ENCODE measurements at regions not wholly inside any gene's neighbourhood (a gene's known extent, or its start where the extent isn't known, plus 50 kb on each side); places are given as distances from the start of the nearest gene placed in this dataset.
"Not testable (repeated sequence)": the region's sequence is repeated elsewhere in the genome, so short reads cannot be mapped to it uniquely, and the experiment has no call there.

- DNase-seq (ENCODE audit: low read depth); in situ Hi-C loops (cut with HindIII; ENCODE audit: low pct_unique_long_range_greater_than_20kb, low sequenced_read_pairs): not testable (repeated sequence)
These were observed 104.5 kb downstream of the ZNF33B start for GRCh38 chr10:42533866-42534265.

GRCh38 chr10:42532996-42533395 lies 105.4 kb downstream of the ZNF33B start:
- DNase-seq (ENCODE audit: low read depth): no peak
- in situ Hi-C loops (cut with HindIII; ENCODE audit: low pct_unique_long_range_greater_than_20kb, low sequenced_read_pairs): no loop called here

- DNase-seq (ENCODE audit: low read depth): no peak
- in situ Hi-C loops (cut with HindIII; ENCODE audit: low pct_unique_long_range_greater_than_20kb, low sequenced_read_pairs): no loop called here
These were observed 115.3 kb downstream of the ZNF33B start for GRCh38 chr10:42523098-42523497.

GRCh38 chr10:42519761-42520460 lies 118.5 kb downstream of the ZNF33B start:
- in situ Hi-C loops (cut with HindIII; ENCODE audit: low pct_unique_long_range_greater_than_20kb, low sequenced_read_pairs): no loop called here
- DNase-seq (ENCODE audit: low read depth): peak; percentile 31

- no peak for DNase-seq (ENCODE audit: low read depth)
- in situ Hi-C loops (cut with HindIII; ENCODE audit: low pct_unique_long_range_greater_than_20kb, low sequenced_read_pairs): no loop called here
These were observed 119.3 kb downstream of the ZNF33B start for GRCh38 chr10:42519079-42519478.

- DNase-seq (ENCODE audit: low read depth): no peak
- in situ Hi-C loops (cut with HindIII; ENCODE audit: low pct_unique_long_range_greater_than_20kb, low sequenced_read_pairs): no loop called here
These were observed 124.4 kb downstream of the ZNF33B start for GRCh38 chr10:42513921-42514320.

DNA sequence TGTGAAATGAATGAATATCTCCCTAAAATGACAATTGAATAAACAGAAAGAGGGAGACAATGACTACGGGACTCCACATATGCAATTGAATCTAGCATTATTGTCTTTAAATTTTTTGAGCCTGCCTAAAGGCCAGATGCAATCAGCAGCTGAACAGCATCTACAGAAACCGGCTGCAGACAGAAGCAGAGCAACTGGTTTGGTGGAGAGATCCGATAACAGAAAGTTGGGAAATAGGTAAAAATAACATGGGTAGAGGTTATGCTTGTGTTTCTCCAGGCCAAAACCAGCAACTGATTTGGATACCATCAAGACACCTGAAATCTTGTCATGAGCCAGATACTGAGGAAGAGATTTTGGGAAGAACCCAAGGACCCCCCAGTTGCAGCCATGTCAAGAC lies 146.6 kb downstream of the ZNF33B start:
- in situ Hi-C loops (cut with HindIII; ENCODE audit: low pct_unique_long_range_greater_than_20kb, low sequenced_read_pairs): no loop called here
- no peak for DNase-seq (ENCODE audit: low read depth)

DNA sequence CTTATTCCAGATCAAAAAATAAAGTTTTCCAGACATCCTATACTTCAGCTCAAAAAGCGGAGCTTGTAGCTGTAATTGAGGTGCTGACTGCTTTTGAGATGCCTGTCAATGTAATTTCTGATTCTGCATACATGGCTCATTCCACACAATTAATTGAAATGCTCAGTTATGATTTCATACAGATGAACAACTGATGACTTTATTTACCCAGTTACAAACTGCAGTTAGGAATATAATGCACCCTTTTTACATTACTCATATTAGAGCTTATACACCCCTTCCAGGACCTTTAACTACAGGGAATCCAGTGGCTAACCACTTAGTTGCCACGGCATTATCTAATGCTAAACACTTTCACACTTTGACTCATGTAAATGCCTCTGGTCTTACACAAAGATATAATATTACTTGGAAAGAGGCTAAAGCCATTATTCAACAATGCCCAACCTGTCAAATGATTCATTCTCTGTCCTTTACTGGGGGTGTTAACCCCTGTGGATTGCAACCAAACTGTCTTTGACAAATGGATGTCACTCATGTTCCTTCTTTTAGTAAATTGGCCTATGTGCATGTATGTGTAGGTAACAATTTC lies 147.3 kb downstream of the ZNF33B start:
- in situ Hi-C loops (cut with HindIII; ENCODE audit: low pct_unique_long_range_greater_than_20kb, low sequenced_read_pairs): no loop called here
- peak; percentile 21 for DNase-seq (ENCODE audit: low read depth)

- in situ Hi-C loops (cut with HindIII; ENCODE audit: low pct_unique_long_range_greater_than_20kb, low sequenced_read_pairs): no loop called here
- no peak for DNase-seq (ENCODE audit: low read depth)
These were observed 148.0 kb downstream of the ZNF33B start for GRCh38 chr10:42490368-42490767.

DNA sequence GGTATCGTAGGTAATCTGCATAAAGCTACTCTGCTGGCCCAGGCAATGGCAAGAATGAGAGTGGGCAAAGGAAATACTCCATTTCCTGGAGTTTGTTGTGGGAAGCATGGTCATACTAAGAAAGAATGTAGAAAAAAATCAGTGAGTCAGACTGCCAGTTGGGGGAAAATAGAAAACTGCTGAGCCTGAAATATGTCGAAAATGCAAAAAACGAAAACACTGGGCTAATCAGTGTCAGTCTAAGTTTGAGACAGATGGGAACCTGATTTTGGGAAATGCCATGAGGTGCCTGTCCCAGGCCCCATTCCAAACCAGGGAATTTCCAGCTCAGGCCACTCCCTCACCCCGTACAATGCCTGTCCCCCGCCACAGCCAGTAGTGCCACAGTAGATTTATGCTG lies 150.0 kb downstream of the ZNF33B start:
- DNase-seq (ENCODE audit: low read depth): no peak
- in situ Hi-C loops (cut with HindIII; ENCODE audit: low pct_unique_long_range_greater_than_20kb, low sequenced_read_pairs): no loop called here

DNA sequence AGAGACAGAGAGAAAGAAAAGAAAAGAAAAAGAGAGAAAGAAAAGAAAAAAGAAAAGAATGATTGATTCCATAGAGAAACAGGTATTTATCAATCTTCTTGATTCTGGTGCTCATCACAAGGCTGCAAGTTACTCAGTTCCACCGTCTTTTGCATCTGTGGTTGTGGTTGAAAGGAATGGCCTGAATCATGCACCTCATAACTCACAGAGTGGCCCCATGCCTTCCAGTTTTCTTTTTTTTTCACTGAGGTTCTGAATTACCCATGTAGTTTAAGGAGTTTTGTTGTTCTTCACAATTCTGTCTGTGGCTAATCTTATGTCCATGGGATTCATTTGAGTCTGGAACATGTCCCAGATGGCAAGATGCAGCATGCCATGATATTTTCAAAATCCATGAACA lies 156.0 kb downstream of the ZNF33B start:
- in situ Hi-C loops (cut with HindIII; ENCODE audit: low pct_unique_long_range_greater_than_20kb, low sequenced_read_pairs): no loop called here
- DNase-seq (ENCODE audit: low read depth): no peak

DNA sequence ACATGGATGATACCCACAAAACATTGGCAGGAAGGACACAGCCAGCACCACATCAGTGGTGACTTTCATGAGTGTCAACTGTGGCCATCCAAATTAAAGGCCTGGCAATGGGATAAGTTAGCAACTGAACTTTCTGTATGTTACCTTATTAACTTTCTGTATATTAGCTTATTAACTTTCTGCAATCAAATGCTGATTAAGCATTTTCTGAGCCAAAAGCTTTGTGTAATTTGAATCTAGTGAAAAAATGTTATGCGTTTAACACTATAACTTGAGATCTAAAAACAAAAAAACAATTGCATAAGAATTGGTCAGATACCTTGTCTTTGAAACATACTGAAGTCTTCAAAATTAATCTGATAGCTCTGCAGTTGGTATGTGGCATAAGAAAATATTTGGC lies 159.3 kb downstream of the ZNF33B start:
- in situ Hi-C loops (cut with HindIII; ENCODE audit: low pct_unique_long_range_greater_than_20kb, low sequenced_read_pairs): no loop called here

GRCh38 chr10:42477170-42477569 lies 161.2 kb downstream of the ZNF33B start:
- DNase-seq (ENCODE audit: low read depth): no peak
- in situ Hi-C loops (cut with HindIII; ENCODE audit: low pct_unique_long_range_greater_than_20kb, low sequenced_read_pairs): no loop called here

More for the DNA sequence above, 159.3 kb downstream of the ZNF33B start:
- no peak for DNase-seq (ENCODE audit: low read depth)

DNA sequence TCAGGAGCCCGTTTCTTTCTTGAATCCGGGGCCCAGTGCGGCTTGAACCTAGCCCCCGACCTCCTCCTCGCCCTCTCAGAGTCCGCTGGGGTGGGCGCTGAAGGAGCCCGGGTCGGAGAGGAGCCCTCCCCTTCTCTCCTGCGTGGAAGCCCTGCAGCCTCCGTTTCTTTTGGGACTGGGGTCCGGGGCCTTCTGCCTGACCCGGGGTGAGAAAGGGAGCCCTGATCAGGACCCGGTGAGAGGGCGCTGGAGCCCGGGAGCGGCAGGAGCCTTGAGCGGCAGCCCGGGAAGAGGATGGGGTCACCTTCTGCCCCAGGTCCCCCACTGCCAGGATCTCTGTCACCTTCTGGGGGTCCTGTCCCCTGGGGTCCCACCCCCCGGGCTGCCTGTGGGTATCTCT lies 162.3 kb downstream of the ZNF33B start:
- no peak for DNase-seq (ENCODE audit: low read depth)
- in situ Hi-C loops (cut with HindIII; ENCODE audit: low pct_unique_long_range_greater_than_20kb, low sequenced_read_pairs): no loop called here

GRCh38 chr10:42475168-42476098 lies 162.9 kb downstream of the ZNF33B start:
- in situ Hi-C loops (cut with HindIII; ENCODE audit: low pct_unique_long_range_greater_than_20kb, low sequenced_read_pairs): no loop called here
- DNase-seq (ENCODE audit: low read depth): peak; percentile 99

DNA sequence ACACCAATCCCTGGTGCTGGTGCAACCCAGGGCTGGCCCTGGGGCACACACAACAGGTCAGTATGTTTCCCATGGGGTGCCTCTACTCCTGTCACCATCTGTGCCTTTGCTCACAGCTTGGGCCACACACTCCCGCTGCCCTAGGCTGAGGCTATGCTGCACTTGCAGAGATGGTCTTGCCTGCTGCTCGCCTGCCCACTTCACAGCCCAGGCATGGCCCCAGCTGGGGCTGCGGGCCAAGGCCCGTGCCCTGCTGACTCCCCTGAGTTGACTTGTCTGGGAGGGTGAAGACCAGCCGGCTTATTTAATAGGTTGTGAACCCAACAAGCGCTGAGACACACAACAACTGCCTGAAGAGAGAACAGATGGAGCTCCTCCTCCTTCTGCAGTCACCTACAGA lies 184.1 kb downstream of the ZNF33B start:
- no peak for DNase-seq (ENCODE audit: low read depth)
- in situ Hi-C loops (cut with HindIII; ENCODE audit: low pct_unique_long_range_greater_than_20kb, low sequenced_read_pairs): no loop called here

DNA sequence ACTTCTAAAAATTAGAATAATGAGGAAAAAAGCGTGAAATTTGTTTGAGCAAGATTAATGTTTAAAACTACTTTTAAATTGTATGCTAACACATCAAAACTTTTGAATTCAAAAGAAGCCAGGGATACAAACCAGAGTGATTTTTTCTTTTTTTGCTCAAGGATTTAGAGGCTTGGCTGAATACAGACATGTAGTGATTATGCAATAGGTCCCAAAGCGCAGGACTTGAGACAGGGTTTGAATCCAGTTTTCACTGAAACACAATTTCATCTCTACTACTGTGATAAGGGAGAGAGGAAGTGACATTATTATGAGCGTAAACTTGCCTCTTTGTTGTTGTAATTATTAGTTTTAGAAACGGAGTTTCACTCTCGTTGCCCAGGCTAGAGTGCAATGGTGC lies 207.3 kb downstream of the ZNF33B start:
- in situ Hi-C loops (cut with HindIII; ENCODE audit: low pct_unique_long_range_greater_than_20kb, low sequenced_read_pairs): no loop called here

GRCh38 chr10:42428534-42428933 lies 209.8 kb downstream of the ZNF33B start:
- in situ Hi-C loops (cut with HindIII; ENCODE audit: low pct_unique_long_range_greater_than_20kb, low sequenced_read_pairs): no loop called here
- no peak for DNase-seq (ENCODE audit: low read depth)

More for the DNA sequence above, 207.3 kb downstream of the ZNF33B start:
- DNase-seq (ENCODE audit: low read depth): no peak

- no peak for DNase-seq (ENCODE audit: low read depth)
- in situ Hi-C loops (cut with HindIII; ENCODE audit: low pct_unique_long_range_greater_than_20kb, low sequenced_read_pairs): no loop called here
These were observed 215.5 kb downstream of the ZNF33B start for GRCh38 chr10:42422911-42423310.

Measured in Caki2 (cell line).